Fibroblast of the aortic adventitia (primary cell): ENCODE measurements at regions not wholly inside any gene's neighbourhood (a gene's known extent, or its start where the extent isn't known, plus 50 kb on each side); places are given as distances from the start of the nearest gene placed in this dataset.

ENCODE experiments used
- DNase-seq: peaks from one replicate; pipeline ENCODE4 v3.0.0-alpha.2; 2010; ENCODE audit warnings: low read depth
- H3K4me3 ChIP-seq: 2 replicates; pipeline ENCODE4 v1.5.1; 2011; ENCODE audit warnings: low read depth, mild to moderate bottlenecking, control low read depth, low read length, moderate library complexity
- CTCF ChIP-seq: IDR thresholded peaks from 2 replicates; pipeline ENCODE4 v1.5.1; 2011; ENCODE audit warnings: mild to moderate bottlenecking, low read length, control low read depth, inconsistent platforms; ENCODE audit not compliant: insufficient read depth

GRCh38 chr22:47681411-47682165 is 919.1 kb downstream of the TBC1D22A start:
- TF ChIP-seq CTCF = no peak
- DNase-seq = no peak
- no peak overlapping the region for H3K4me3 ChIP-seq

GRCh38 chr22:47678636-47679287 is 916.3 kb downstream of the TBC1D22A start:
- DNase-seq = no peak
- no peak for TF ChIP-seq CTCF
- H3K4me3 ChIP-seq = no peak overlapping the region

- DNase-seq = no peak
- TF ChIP-seq CTCF = no peak
Observed at GRCh38 chr22:47678048-47678447, 915.6 kb downstream of the TBC1D22A start.

GRCh38 chr22:47676685-47677084 is 914.2 kb downstream of the TBC1D22A start:
- TF ChIP-seq CTCF = no peak
- DNase-seq = no peak
- no peak overlapping the region for H3K4me3 ChIP-seq

More at GRCh38 chr22:47678048-47678447, 915.6 kb downstream of the TBC1D22A start:
- H3K4me3 ChIP-seq = no peak overlapping the region

GRCh38 chr22:47674600-47674999 is 912.1 kb downstream of the TBC1D22A start:
- H3K4me3 ChIP-seq = no peak overlapping the region
- DNase-seq = no peak
- no peak for TF ChIP-seq CTCF

GRCh38 chr22:47673557-47673956 is 911.1 kb downstream of the TBC1D22A start:
- DNase-seq = no peak
- TF ChIP-seq CTCF = no peak
- H3K4me3 ChIP-seq = no peak overlapping the region
